ENCODE measurements at regions not wholly inside any gene's neighbourhood (a gene's known extent, or its start where the extent isn't known, plus 50 kb on each side); places are given as distances from the start of the nearest gene placed in this dataset.

DNA sequence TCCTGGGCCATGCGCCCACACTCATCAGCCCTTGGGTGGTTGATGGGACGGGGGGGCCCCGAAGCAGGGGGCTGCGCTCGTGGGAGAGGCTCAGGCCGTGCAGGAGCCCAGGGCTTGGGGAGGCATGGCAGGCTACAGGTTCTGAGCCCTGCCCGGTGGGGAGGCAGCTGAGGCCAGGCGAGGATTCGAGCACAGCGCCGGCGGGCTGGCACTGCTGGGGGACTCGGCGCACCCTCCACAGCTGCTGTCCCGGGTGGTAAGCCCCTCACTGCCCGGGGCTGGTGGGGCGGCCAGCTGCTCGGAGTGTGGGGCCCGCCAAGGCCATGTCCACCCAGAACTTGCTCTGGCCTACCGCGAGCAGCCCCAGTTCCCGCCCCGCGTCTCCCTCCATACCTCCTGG lies 295.8 kb upstream of the SEL1L start:
- TF ChIP-seq, protein P1, sequence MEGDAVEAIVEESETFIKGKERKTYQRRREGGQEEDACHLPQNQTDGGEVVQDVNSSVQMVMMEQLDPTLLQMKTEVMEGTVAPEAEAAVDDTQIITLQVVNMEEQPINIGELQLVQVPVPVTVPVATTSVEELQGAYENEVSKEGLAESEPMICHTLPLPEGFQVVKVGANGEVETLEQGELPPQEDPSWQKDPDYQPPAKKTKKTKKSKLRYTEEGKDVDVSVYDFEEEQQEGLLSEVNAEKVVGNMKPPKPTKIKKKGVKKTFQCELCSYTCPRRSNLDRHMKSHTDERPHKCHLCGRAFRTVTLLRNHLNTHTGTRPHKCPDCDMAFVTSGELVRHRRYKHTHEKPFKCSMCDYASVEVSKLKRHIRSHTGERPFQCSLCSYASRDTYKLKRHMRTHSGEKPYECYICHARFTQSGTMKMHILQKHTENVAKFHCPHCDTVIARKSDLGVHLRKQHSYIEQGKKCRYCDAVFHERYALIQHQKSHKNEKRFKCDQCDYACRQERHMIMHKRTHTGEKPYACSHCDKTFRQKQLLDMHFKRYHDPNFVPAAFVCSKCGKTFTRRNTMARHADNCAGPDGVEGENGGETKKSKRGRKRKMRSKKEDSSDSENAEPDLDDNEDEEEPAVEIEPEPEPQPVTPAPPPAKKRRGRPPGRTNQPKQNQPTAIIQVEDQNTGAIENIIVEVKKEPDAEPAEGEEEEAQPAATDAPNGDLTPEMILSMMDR (IDR thresholded peaks at IDR 0.05): no peak
- no peak for TF ChIP-seq POLR2AphosphoS5 (IDR thresholded peaks at IDR 0.05; ENCODE audit: insufficient read depth in 1 of 2, low read depth in 1 of 2)

Data from vagina (tissue), 2 donors.